ENCODE measurements at regions not wholly inside any gene's neighbourhood (a gene's known extent, or its start where the extent isn't known, plus 50 kb on each side); places are given as distances from the start of the nearest gene placed in this dataset.
A peak's percentile ranks its signal among the peaks of the same experiment; 100 is the strongest.

GRCh38 chr1:213821943-213822334 lies 165.8 kb upstream of the PROX1 start:
- in situ Hi-C loops (cut with MboI; ENCODE audit: low pct_unique_long_range_greater_than_20kb in 2 of 9, low sequenced_read_pairs in 9 of 9, unreplicated experiment in 9 of 9): no loop called here
- Histone ChIP-seq H3K4me1 (replicated peaks in 1 of 2) (peaks cover 3 to 10% of the 10 kb centered on the region in 2 donors), H3K4me3 (no peak overlapping the region), H3K27ac (no peak overlapping the region)
- 0 to 14% (median 0%) methylated on average over 1 of the region's 1 CpG; no CpG with 5 or more reads in 3 of the 10 experiments for WGBS, 10 experiments
- ATAC-seq (replicated peaks in 6 of 8): no peak

- H3K4me1 ChIP-seq (replicated peaks in 1 of 2): peaks cover 10 to 27% of the 10 kb centered on the region in 2 donors
- H3K4me3 ChIP-seq: no peak overlapping the region
- no peak overlapping the region for H3K27ac ChIP-seq
- in situ Hi-C loops (cut with MboI; ENCODE audit: low pct_unique_long_range_greater_than_20kb in 2 of 9, low sequenced_read_pairs in 9 of 9, unreplicated experiment in 9 of 9): no loop called here
- WGBS, 10 experiments: 0 to 100% (median 58%) methylated on average over 1 to 4 of the region's 4 CpGs; no CpG with 5 or more reads in 2 of the 10 experiments
- peak in 1 of 8 experiments; percentile 52 for ATAC-seq (replicated peaks in 6 of 8)
These were observed 160.9 kb upstream of the PROX1 start for GRCh38 chr1:213826891-213827290.

GRCh38 chr1:213828867-213829266 lies 158.9 kb upstream of the PROX1 start:
- peak in 4 of 8 experiments; percentile 38 to 74 (median 50) for ATAC-seq (replicated peaks in 6 of 8)
- in situ Hi-C loops (cut with MboI; ENCODE audit: low pct_unique_long_range_greater_than_20kb in 2 of 9, low sequenced_read_pairs in 9 of 9, unreplicated experiment in 9 of 9): no loop called here
- Histone ChIP-seq H3K4me3 (no peak overlapping the region), H3K4me1 (replicated peaks in 1 of 2) (peaks cover 10 to 27% of the 10 kb centered on the region in 2 donors), H3K27ac (no peak overlapping the region)
- 3 to 56% (median 33%) methylated on average over 2 to 4 of the region's 4 CpGs; no CpG with 5 or more reads in 2 of the 10 experiments for WGBS, 10 experiments

- WGBS, 10 experiments: 0 to 73% (median 36%) methylated on average over 2 to 5 of the region's 5 CpGs
- no peak overlapping the region for H3K4me3 ChIP-seq
- peak in 5 of 8 experiments; percentile 37 to 89 (median 73) for ATAC-seq (replicated peaks in 6 of 8)
- in situ Hi-C loops (cut with MboI; ENCODE audit: low pct_unique_long_range_greater_than_20kb in 2 of 9, low sequenced_read_pairs in 9 of 9, unreplicated experiment in 9 of 9): no loop called here
- no peak overlapping the region for H3K27ac ChIP-seq
- H3K4me1 ChIP-seq (replicated peaks in 1 of 2): peaks cover 10 to 27% of the 10 kb centered on the region in 2 donors
These were observed 158.0 kb upstream of the PROX1 start for GRCh38 chr1:213829780-213830179.

- Histone ChIP-seq H3K4me1 (replicated peaks in 1 of 2) (peaks cover 10 to 27% of the 10 kb centered on the region in 2 donors), H3K4me3 (no peak overlapping the region), H3K27ac (no peak overlapping the region)
- ATAC-seq (replicated peaks in 6 of 8): no peak
- WGBS, 10 experiments: 3 to 49% (median 27%) methylated on average over 2 to 6 of the region's 6 CpGs; no CpG with 5 or more reads in 1 of the 10 experiments
- in situ Hi-C loops (cut with MboI; ENCODE audit: low pct_unique_long_range_greater_than_20kb in 2 of 9, low sequenced_read_pairs in 9 of 9, unreplicated experiment in 9 of 9): no loop called here
These were observed 157.4 kb upstream of the PROX1 start for GRCh38 chr1:213830371-213830770.

- H3K4me1 ChIP-seq (replicated peaks in 1 of 2): no peaks in the 10 kb centered on the region
- in situ Hi-C loops (cut with MboI; ENCODE audit: low pct_unique_long_range_greater_than_20kb in 2 of 9, low sequenced_read_pairs in 9 of 9, unreplicated experiment in 9 of 9): no loop called here
- no peak overlapping the region for H3K27ac ChIP-seq
- WGBS, 10 experiments: 0 to 100% (median 69%) methylated on average over 1 to 3 of the region's 3 CpGs
- H3K4me3 ChIP-seq: no peak overlapping the region
- ATAC-seq (replicated peaks in 6 of 8): no peak
These were observed 147.2 kb upstream of the PROX1 start for GRCh38 chr1:213840575-213840974.

- 0 to 100% (median 89%) methylated on average over 1 to 2 of the region's 2 CpGs; no CpG with 5 or more reads in 1 of the 10 experiments for WGBS, 10 experiments
- Histone ChIP-seq H3K27ac (no peak overlapping the region), H3K4me3 (no peak overlapping the region), H3K4me1 (replicated peaks in 1 of 2) (peaks cover 0 to 3% of the 10 kb centered on the region in 2 donors)
- in situ Hi-C loops (cut with MboI; ENCODE audit: low pct_unique_long_range_greater_than_20kb in 2 of 9, low sequenced_read_pairs in 9 of 9, unreplicated experiment in 9 of 9): no loop called here
- no peak for ATAC-seq (replicated peaks in 6 of 8)
These were observed 143.1 kb upstream of the PROX1 start for GRCh38 chr1:213844632-213845031.

- no peak for ATAC-seq (replicated peaks in 6 of 8)
- H3K4me3 ChIP-seq: no peak overlapping the region
- 0 to 100% (median 57%) methylated on average over 1 to 2 of the region's 2 CpGs; no CpG with 5 or more reads in 1 of the 10 experiments for WGBS, 10 experiments
- H3K4me1 ChIP-seq (replicated peaks in 1 of 2): peaks cover 4 to 8% of the 10 kb centered on the region in 2 donors
- in situ Hi-C loops (cut with MboI; ENCODE audit: low pct_unique_long_range_greater_than_20kb in 2 of 9, low sequenced_read_pairs in 9 of 9, unreplicated experiment in 9 of 9): no loop called here
- H3K27ac ChIP-seq: no peak overlapping the region
These were observed 135.7 kb upstream of the PROX1 start for GRCh38 chr1:213852107-213852506.

GRCh38 chr1:213858581-213858980 lies 129.2 kb upstream of the PROX1 start:
- in situ Hi-C loops (cut with MboI; ENCODE audit: low pct_unique_long_range_greater_than_20kb in 2 of 9, low sequenced_read_pairs in 9 of 9, unreplicated experiment in 9 of 9): no loop called here
- WGBS, 10 experiments: 40 to 100% (median 83%) methylated on average over 1 of the region's 1 CpG; no CpG with 5 or more reads in 4 of the 10 experiments
- Histone ChIP-seq H3K4me1 (replicated peaks in 1 of 2) (peaks cover 3 to 26% of the 10 kb centered on the region in 2 donors), H3K27ac (no peak overlapping the region), H3K4me3 (no peak overlapping the region)
- ATAC-seq (replicated peaks in 6 of 8): no peak

- Histone ChIP-seq H3K4me3 (no peak overlapping the region), H3K27ac (no peak overlapping the region), H3K4me1 (replicated peaks in 1 of 2) (peaks cover 3 to 37% of the 10 kb centered on the region in 2 donors)
- ATAC-seq (replicated peaks in 6 of 8): peak in 2 of 8 experiments; percentile 4 to 20
- WGBS, 10 experiments: 47 to 95% (median 78%) methylated on average over 2 to 11 of the region's 12 CpGs; no CpG with 5 or more reads in 2 of the 10 experiments
- in situ Hi-C loops (cut with MboI; ENCODE audit: low pct_unique_long_range_greater_than_20kb in 2 of 9, low sequenced_read_pairs in 9 of 9, unreplicated experiment in 9 of 9): no loop called here
These were observed 125.9 kb upstream of the PROX1 start for GRCh38 chr1:213861841-213862240.

GRCh38 chr1:213864091-213864490 lies 123.7 kb upstream of the PROX1 start:
- H3K27ac ChIP-seq: no peak overlapping the region
- peaks cover 7 to 47% of the 10 kb centered on the region in 2 donors for H3K4me1 ChIP-seq (replicated peaks in 1 of 2)
- no peak overlapping the region for H3K4me3 ChIP-seq
- in situ Hi-C loops (cut with MboI; ENCODE audit: low pct_unique_long_range_greater_than_20kb in 2 of 9, low sequenced_read_pairs in 9 of 9, unreplicated experiment in 9 of 9): no loop called here
- 18 to 100% (median 89%) methylated on average over 1 to 4 of the region's 4 CpGs; no CpG with 5 or more reads in 3 of the 10 experiments for WGBS, 10 experiments
- peak in 1 of 8 experiments; percentile 25 for ATAC-seq (replicated peaks in 6 of 8)

- H3K27ac ChIP-seq: no peak overlapping the region
- H3K4me3 ChIP-seq: no peak overlapping the region
- WGBS, 10 experiments: 0 to 100% (median 87%) methylated on average over 1 to 2 of the region's 2 CpGs
- in situ Hi-C loops (cut with MboI; ENCODE audit: low pct_unique_long_range_greater_than_20kb in 2 of 9, low sequenced_read_pairs in 9 of 9, unreplicated experiment in 9 of 9): no loop called here
- peaks cover 4 to 23% of the 10 kb centered on the region in 2 donors for H3K4me1 ChIP-seq (replicated peaks in 1 of 2)
- ATAC-seq (replicated peaks in 6 of 8): no peak
These were observed 119.3 kb upstream of the PROX1 start for GRCh38 chr1:213868482-213868881.

GRCh38 chr1:213871179-213871578 lies 116.6 kb upstream of the PROX1 start:
- ATAC-seq (replicated peaks in 6 of 8): no peak
- Histone ChIP-seq H3K4me3 (no peak overlapping the region), H3K27ac (no peak overlapping the region), H3K4me1 (replicated peaks in 1 of 2) (peaks cover 4 to 13% of the 10 kb centered on the region in 2 donors)
- in situ Hi-C loops (cut with MboI; ENCODE audit: low pct_unique_long_range_greater_than_20kb in 2 of 9, low sequenced_read_pairs in 9 of 9, unreplicated experiment in 9 of 9): no loop called here
- 0 to 100% (median 85%) methylated on average over 1 to 4 of the region's 4 CpGs; no CpG with 5 or more reads in 1 of the 10 experiments for WGBS, 10 experiments

GRCh38 chr1:213874789-213875188 lies 113.0 kb upstream of the PROX1 start:
- no peaks in the 10 kb centered on the region for H3K4me1 ChIP-seq (replicated peaks in 1 of 2)
- WGBS, 10 experiments: 10 to 100% (median 87%) methylated on average over 1 to 7 of the region's 7 CpGs; no CpG with 5 or more reads in 3 of the 10 experiments
- in situ Hi-C loops (cut with MboI; ENCODE audit: low pct_unique_long_range_greater_than_20kb in 2 of 9, low sequenced_read_pairs in 9 of 9, unreplicated experiment in 9 of 9): no loop called here
- no peak for ATAC-seq (replicated peaks in 6 of 8)
- no peak overlapping the region for H3K4me3 ChIP-seq
- H3K27ac ChIP-seq: no peak overlapping the region

All from motor neuron (in vitro differentiated cells).